GM23338 (cell line): ENCODE measurements at regions not wholly inside any gene's neighbourhood (a gene's known extent, or its start where the extent isn't known, plus 50 kb on each side); places are given as distances from the start of the nearest gene placed in this dataset.
"Not testable (repeated sequence)": the region's sequence is repeated elsewhere in the genome, so short reads cannot be mapped to it uniquely, and the experiment has no call there.

Source experiments
- ATAC-seq: fragments of 200-7000 bp; cut with Tn5 transposase; 3 replicates; pipeline ENCODE4 v1.9.1; 2020
- DNase-seq: peaks from one replicate; pipeline ENCODE4 v3.0.0-alpha.2; 2015; ENCODE audit warnings: low spot score
- H2AFZ ChIP-seq: fragments of 200-600 bp; sonication (generic); 2 replicates; pipeline ENCODE4 v1.8.0; 2016; ENCODE audit warnings: antibody characterized with exemption, mild to moderate bottlenecking, moderate library complexity
- H3F3A ChIP-seq: fragments of 200-600 bp; sonication (generic); replicated peaks from 2 replicates; pipeline ENCODE4 v1.8.0; 2017; ENCODE audit warnings: antibody characterized with exemption, mixed run types, low read depth
- H3K27ac ChIP-seq: fragments of 200-600 bp; sonication (generic); 2 replicates; pipeline ENCODE4 v1.6.1; 2016; ENCODE audit warnings: low read depth
- H3K27me3 ChIP-seq: fragments of 200-600 bp; sonication (generic); 2 replicates; pipeline ENCODE4 v1.8.0; 2016; ENCODE audit warnings: mild to moderate bottlenecking, mixed run types, moderate library complexity; ENCODE audit not compliant: insufficient read depth
- H3K36me3 ChIP-seq: fragments of 200-600 bp; sonication (generic); 2 replicates; pipeline ENCODE4 v1.8.0; 2016; ENCODE audit warnings: mild to moderate bottlenecking; ENCODE audit not compliant: insufficient read depth
- H3K4me1 ChIP-seq: fragments of 200-600 bp; sonication (generic); 2 replicates; pipeline ENCODE4 v1.8.0; 2016; ENCODE audit warnings: mild to moderate bottlenecking, moderate library complexity; ENCODE audit not compliant: insufficient read depth
- H3K4me2 ChIP-seq: fragments of 200-600 bp; sonication (generic); 2 replicates; pipeline ENCODE4 v1.7.1; 2017; ENCODE audit warnings: mixed run types
- H3K4me3 ChIP-seq: fragments of 200-600 bp; sonication (generic); 2 replicates; pipeline ENCODE4 v1.6.1; 2016; ENCODE audit warnings: mixed run types
- H3K79me2 ChIP-seq: fragments of 200-600 bp; sonication (generic); replicated peaks from 2 replicates; pipeline ENCODE4 v1.8.0; 2017; ENCODE audit warnings: mild to moderate bottlenecking; ENCODE audit not compliant: insufficient read depth
- H3K9me2 ChIP-seq: fragments of 200-600 bp; sonication (generic); 2 replicates; pipeline ENCODE4 v1.8.0; 2017; ENCODE audit not compliant: insufficient read depth
- H4K20me1 ChIP-seq: fragments of 200-600 bp; sonication (generic); replicated peaks from 2 replicates; pipeline ENCODE4 v1.8.0; 2017; ENCODE audit warnings: mild to moderate bottlenecking; ENCODE audit not compliant: insufficient read depth
- H3K27ac Mint-ChIP-seq: 2 replicates; pipeline ENCODE4 v1.8.0; 2020; ENCODE audit warnings: inconsistent platforms, mild to moderate bottlenecking, moderate library complexity, mixed read lengths
- H3K27me3 Mint-ChIP-seq: 3 replicates; pipeline ENCODE4 v1.8.0; 2022; ENCODE audit warnings: low read depth, mild to moderate bottlenecking, moderate library complexity, mixed read lengths, inconsistent platforms; ENCODE audit not compliant: insufficient read depth, poor library complexity
- H3K36me3 Mint-ChIP-seq: 3 replicates; pipeline ENCODE4 v1.8.0; 2021; ENCODE audit warnings: low read depth, mild to moderate bottlenecking, inconsistent platforms, moderate library complexity, mixed read lengths
- H3K4me1 Mint-ChIP-seq: 3 replicates; pipeline ENCODE4 v1.8.0; 2020; ENCODE audit warnings: mild to moderate bottlenecking, inconsistent platforms, mixed read lengths
- H3K4me3 Mint-ChIP-seq: 3 replicates; pipeline ENCODE4 v1.8.0; 2021; ENCODE audit warnings: moderate library complexity, mild to moderate bottlenecking, inconsistent platforms, mixed read lengths
- H3K9me3 Mint-ChIP-seq: 3 replicates; pipeline ENCODE4 v1.8.0; 2020; ENCODE audit warnings: moderate library complexity, mild to moderate bottlenecking, inconsistent platforms, mixed read lengths
- CREB1 ChIP-seq: fragments of 250-450 bp; sonication (Bioruptor Pico); IDR thresholded peaks from 2 replicates; pipeline ENCODE4 v1.5.0; 2020; ENCODE audit warnings: low read depth, mild to moderate bottlenecking, moderate library complexity
- ETS1 ChIP-seq: IDR thresholded peaks from 2 replicates; pipeline ENCODE4 v1.6.1; 2016; ENCODE audit warnings: antibody characterized with exemption
- REST ChIP-seq: IDR thresholded peaks from one replicate; pipeline ENCODE4 v1.6.1; 2018; ENCODE audit warnings: antibody characterized with exemption; ENCODE audit not compliant: unreplicated experiment

- Histone ChIP-seq H3K4me3 (no peak overlapping the region), H3K4me1 (no peaks in the 10 kb centered on the region), H3K4me2 (no peak overlapping the region), H3K27me3 (no peaks in the 10 kb centered on the region), H3K79me2 (no peaks in the 10 kb centered on the region), H3F3A (peaks cover 10% of the 10 kb centered on the region), H4K20me1 (no peaks in the 10 kb centered on the region), H3K9me2 (no peaks in the 10 kb centered on the region), H3K27ac (no peak overlapping the region), H2AFZ (no peak overlapping the region), H3K36me3 (0 out of 2 replicates have a peak, but pooled peaks cover 4% of the 10 kb centered on the region)
- H3K36me3 Mint-ChIP-seq, result peaks cover 21% of the 10 kb centered on the region
- TF ChIP-seq ETS1 (no peak), REST (no peak), CREB1 (CRISPR knock-in tag) (no peak)
- no peak overlapping the region for H3K4me3 Mint-ChIP-seq
- ATAC-seq (no peak), DNase-seq (no peak)
- peaks cover 7% of the 10 kb centered on the region for H3K27me3 Mint-ChIP-seq
- H3K27ac Mint-ChIP-seq, result no peak overlapping the region
- peaks cover 2% of the 10 kb centered on the region; the same call in 1 of the 3 replicates for H3K4me1 Mint-ChIP-seq
- peaks cover 91% of the 10 kb centered on the region for H3K9me3 Mint-ChIP-seq
Measured at GRCh38 chr2:5022061-5022460, 670.1 kb upstream of the SOX11 start.

- H3K27ac Mint-ChIP-seq, H3K4me3 Mint-ChIP-seq, DNase-seq, H3K27ac ChIP-seq, H4K20me1 ChIP-seq, H3K4me1 ChIP-seq, H3K4me1 Mint-ChIP-seq, ATAC-seq, H3K4me3 ChIP-seq, H3K4me2 ChIP-seq, H3K27me3 ChIP-seq, H3K9me2 ChIP-seq, H3K79me2 ChIP-seq, H3F3A ChIP-seq, H3K36me3 ChIP-seq, H2AFZ ChIP-seq, H3K27me3 Mint-ChIP-seq: not testable (repeated sequence)
- peaks cover 91% of the 10 kb centered on the region for H3K9me3 Mint-ChIP-seq
- peaks cover 21% of the 10 kb centered on the region for H3K36me3 Mint-ChIP-seq
Measured at GRCh38 chr2:5022708-5023635, 669.2 kb upstream of the SOX11 start.
